GM08714 (cell line): ENCODE measurements at regions not wholly inside any gene's neighbourhood (a gene's known extent, or its start where the extent isn't known, plus 50 kb on each side); places are given as distances from the start of the nearest gene placed in this dataset.

ENCODE experiments used
- H3K4me3 ChIP-seq: fragments of 200-500 bp; sonication (Bioruptor generic); 2 replicates; pipeline ENCODE4 v1.5.1; 2014; ENCODE audit warnings: mild to moderate bottlenecking, low read length, inconsistent platforms
- ZNF274 ChIP-seq: IDR thresholded peaks from 2 replicates; pipeline ENCODE4 v1.6.1; 2012; ENCODE audit warnings: mild to moderate bottlenecking, low read depth, low read length

DNA sequence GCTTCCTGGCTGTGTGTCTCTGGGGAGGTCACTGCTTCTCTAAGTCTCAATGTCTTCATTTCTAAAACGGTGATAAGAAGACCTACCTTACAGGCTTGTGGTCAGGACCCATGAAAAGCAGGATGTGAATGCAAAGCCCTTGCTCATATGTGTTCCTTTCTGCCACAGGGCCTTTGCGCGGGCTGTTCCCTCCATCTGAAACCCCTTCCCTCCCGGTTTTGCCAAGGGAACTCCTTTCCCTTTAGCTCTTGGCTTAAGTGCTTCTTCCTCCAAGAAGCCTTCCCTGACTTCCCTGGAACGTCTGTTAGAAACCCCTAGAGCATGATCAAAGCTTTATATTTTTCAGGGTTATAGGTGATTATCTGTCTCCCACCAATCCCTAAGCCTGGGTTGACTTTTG lies 147.2 kb upstream of the PTPN1 start:
- TF ChIP-seq ZNF274, result no peak
- H3K4me3 ChIP-seq, result no peak overlapping the region

DNA sequence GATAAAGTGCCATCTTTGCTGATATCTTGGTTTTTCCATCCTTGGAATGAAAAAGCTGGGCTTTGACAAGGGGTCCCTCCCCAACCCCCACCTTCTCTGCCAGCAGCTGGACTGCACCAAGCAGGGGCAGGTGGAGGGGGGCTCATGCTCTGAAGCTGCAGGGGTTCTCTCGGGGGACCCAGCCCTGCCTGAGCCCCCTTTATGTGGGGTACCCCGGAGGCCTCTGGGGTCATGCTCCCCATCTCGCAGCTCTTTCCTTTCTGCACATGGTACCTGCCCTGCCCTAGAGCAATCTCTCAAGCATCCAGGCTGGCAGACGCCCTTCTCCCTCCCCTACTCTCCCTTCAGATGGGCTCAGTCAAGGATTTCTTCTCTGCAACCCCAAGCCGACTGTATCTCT lies 146.7 kb upstream of the PTPN1 start:
- no peak overlapping the region for H3K4me3 ChIP-seq
- no peak for TF ChIP-seq ZNF274

DNA sequence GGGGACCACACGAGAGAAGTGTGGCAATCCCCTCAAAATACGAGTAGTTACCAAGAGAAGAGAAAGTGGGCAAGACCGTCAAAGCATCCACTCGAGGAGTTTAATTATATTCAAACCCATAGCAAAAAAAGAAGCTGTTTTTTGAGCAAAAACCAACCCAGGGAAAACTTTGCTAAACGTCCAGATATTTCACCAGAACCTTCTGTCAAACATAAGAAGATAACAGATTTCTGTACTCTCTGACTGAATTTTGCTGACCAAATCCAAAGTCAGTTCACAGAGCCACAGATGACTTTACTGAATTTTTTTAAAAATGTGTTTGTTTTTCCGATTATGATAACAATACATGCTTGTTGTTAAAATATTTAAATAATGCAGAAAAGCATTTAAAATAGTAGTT lies 145.6 kb upstream of the PTPN1 start:
- TF ChIP-seq ZNF274, result no peak
- H3K4me3 ChIP-seq, result no peak overlapping the region

DNA sequence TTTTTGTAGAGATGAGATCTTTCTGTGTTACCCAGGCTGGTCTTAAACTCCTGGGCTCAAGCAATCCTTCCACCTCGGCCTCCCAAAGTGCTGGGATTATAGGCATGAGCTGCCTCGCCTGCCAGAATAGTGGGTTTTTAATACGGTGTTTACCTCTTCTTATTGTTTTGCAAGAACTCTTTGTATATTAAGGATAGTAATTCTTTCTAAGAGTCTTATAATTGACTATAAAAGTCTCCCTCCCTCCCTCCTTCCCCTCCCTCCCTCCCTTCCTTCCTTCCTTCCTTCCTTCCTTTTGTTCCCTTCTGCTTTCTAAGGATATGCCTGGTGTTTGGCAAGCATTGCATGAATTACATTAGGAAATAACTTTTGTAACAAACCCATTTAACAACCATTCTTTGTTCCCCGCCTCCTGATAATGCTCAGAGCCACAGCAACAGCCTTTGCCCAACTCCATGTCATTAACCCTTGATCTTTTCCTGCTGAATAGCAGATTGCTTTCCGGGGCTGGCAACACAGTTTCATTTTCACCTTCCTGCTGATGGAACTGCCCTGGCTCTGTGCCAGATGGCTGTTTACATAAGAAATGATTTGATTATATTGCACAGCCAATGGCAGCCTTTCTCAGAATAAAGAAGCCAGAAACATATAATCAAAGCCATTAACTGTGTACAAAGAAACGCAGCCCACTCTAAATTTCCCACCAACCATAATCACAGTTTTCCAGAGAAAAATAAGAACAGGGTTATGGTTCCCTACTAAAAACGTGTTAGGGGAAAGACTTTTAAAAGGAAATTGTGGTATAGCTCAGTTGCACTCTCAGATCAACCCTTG lies 143.7 kb upstream of the PTPN1 start:
- TF ChIP-seq ZNF274, result no peak
- H3K4me3 ChIP-seq, result no peak overlapping the region

GRCh38 chr20:50367104-50367674 lies 143.0 kb upstream of the PTPN1 start:
- no peak for TF ChIP-seq ZNF274
- no peak overlapping the region for H3K4me3 ChIP-seq

- TF ChIP-seq ZNF274, result no peak
- H3K4me3 ChIP-seq, result no peak overlapping the region
Measured at GRCh38 chr20:50367739-50368375, 142.3 kb upstream of the PTPN1 start.

DNA sequence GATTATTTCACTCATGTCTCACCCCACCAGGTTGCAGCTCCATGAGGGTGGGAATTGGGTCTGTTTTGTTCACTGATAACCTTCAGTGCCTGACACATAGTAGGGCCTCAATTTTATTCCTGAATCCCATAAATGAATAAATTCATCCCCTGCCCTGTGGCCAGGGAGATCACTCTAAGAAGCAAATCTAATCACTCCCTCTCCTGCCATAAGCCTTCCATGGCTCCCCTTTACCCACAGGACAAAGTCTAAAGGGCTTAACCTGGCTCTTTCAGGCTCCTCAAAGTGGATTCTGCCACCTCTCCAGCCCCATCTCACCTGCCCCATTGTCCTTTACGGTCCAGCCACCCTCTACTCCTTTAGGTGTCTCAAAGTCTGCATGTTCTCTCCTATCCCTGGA lies 141.8 kb upstream of the PTPN1 start:
- no peak for TF ChIP-seq ZNF274
- no peak overlapping the region for H3K4me3 ChIP-seq

DNA sequence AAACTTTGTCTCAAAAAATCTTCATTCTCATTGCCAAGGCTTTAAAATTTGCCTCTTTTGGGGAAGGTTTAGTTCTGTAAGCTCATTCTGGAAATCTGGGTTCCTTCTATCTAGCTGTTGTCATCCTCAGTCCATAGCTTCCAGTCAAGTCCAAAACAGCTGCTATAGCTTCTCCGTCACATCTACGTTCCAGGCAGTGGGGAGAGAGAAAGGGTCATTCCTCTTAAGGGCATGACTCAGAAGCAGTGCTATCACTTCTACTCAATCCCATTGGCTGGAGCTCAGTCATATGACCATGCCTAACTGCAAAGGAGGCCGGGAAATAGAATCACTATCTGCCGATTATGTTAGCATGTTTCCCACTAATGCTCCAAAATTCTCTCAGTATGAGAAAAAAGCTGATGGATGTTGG lies 141.4 kb upstream of the PTPN1 start:
- H3K4me3 ChIP-seq, result no peak overlapping the region
- no peak for TF ChIP-seq ZNF274

DNA sequence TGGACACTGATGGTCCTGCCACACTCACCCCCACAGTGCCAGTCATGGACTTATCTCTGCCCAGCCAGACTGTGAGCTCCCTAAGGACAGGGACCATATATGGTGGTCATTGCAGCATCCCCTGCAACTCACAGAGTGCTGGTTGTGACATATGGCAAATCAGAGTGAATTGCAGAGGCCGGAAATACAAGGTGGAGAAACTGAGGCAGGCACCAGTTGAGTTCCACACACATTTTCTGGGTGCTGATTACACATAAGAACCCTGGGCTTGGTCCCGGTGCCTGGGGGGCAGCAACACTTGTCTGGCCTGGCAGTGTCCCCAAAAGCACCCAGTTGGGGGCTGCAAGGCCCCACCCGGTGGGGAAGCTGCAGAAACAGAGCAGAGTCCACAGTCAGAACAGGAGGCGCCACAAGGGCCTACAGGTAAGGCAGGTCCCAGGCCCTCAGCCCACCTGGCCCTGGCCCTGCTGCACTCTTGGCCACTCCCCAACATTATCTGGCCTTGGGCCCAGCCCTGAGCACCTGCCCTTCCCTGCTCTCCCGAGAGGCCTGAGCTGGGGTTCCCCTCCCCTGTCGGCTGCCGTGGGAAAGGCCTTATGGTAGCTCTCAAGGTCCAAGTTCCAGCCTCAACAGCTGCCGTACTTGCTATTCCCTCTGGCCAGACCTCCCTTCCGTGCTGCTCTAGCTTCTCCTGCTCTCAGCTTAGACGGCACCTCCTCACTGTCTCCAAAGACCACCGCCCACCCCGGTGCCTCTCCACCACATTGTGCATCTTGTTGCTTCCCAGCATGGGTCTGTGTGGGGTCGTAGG lies 140.8 kb upstream of the PTPN1 start:
- TF ChIP-seq ZNF274, result no peak
- no peak overlapping the region for H3K4me3 ChIP-seq

GRCh38 chr20:50370036-50370566 lies 140.1 kb upstream of the PTPN1 start:
- TF ChIP-seq ZNF274, result no peak
- no peak overlapping the region for H3K4me3 ChIP-seq

DNA sequence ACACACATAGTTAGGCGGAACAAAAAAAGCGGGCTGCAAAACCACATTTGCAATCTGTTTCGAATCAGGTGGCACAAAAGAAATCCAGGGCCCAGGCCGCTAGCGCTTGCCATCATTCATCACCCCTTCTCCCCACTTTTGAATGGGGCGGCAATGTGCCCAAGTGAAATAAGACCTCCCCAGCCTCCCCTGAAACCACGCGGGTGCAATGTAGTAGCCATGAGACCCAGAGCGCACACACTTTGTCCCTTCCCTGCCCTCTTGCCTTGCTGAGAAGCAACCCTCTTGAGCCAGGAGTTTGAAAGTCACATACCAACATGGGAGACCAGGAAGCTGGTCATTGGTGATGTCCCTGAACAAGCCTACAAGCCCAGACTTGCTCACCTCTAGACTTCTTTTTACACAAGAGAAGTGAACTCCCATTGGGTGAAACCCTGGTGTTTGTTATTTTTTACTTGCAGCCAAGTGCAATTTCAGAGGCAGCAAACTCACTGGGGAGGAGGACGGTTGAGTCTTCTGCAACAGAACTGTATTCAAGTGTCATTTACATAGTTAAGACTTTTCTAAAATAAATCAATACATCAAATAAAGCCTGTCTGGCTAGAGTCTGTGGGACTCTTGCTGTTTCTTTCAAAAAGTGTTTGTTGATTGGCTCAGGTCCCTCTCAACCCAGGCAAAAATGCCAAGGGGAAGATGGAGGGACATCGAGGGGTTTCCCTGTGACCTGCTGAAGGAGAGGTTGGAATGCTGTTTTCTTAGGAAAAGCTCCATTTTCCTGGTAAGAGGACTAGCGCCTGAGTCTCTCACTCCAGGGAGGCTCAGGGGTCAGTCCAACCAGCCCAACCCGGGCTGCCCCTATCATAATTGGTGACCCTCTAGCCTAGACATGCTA lies 138.1 kb upstream of the PTPN1 start:
- no peak overlapping the region for H3K4me3 ChIP-seq
- no peak for TF ChIP-seq ZNF274

DNA sequence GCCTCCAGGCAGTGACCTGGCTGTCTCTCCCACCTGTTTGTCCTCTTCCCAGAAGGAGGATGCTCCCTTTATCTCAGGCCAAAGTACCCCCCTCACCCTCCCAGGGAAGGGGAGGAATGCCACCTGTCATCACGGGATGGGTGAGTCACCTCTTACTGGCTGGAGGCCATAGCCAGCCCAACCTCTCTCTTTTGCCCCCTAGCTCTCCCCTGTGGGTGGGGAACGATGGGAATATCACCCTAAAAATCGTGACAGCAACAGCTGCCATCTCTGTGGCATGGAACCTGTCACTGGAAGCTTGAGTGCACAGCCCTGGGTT lies 137.5 kb upstream of the PTPN1 start:
- no peak overlapping the region for H3K4me3 ChIP-seq
- TF ChIP-seq ZNF274, result no peak

GRCh38 chr20:50373674-50374286 lies 136.4 kb upstream of the PTPN1 start:
- no peak for TF ChIP-seq ZNF274
- H3K4me3 ChIP-seq, result no peak overlapping the region
